ENCODE measurements at regions not wholly inside any gene's neighbourhood (a gene's known extent, or its start where the extent isn't known, plus 50 kb on each side); places are given as distances from the start of the nearest gene placed in this dataset.

DNA sequence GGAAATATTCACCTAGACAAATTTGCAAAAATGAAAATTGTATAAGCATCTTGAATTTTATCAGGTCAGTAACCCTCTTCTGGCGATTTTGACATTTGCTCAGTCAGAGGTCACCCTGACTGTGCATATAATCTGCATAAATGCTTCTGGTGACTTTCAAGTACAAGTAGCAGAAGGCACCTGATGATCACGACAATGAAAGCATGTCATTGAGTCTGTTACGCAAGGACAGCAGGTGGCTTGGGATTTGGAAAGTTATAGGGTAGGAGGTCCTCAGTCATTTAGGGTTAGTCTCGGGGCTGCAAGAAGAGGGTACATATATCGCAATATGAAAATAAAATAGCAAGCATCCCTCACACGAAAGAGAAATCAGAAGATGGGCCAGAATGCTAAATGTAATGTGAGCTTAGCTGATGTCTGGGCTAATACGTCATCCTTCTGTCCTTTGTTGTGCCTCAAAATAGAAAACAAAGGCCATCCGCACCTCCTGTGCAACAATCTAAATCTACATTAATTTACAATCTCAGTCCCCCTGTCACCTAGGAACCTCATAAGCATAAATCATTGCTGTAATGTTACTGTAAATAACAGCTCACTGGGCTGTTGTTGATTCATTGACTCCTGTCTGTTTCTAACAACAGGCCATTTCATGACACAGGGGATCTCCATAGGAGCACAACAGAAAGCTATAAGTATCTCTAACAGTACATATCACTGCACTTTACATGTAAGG is 155.2 kb upstream of the RSPO3 start:
- DNase-seq (ENCODE audit: low spot score) (peak; percentile 32), ATAC-seq (peak; percentile 46; the same call in 2 of the 3 replicates)
- Mint-ChIP-seq H3K27ac (peak overlapping the region; percentile 69; the same call in 1 of the 2 replicates), H3K27me3 (ENCODE audit: insufficient read depth, low read depth, poor library complexity) (no peaks in the 10 kb centered on the region), H3K4me3 (no peak overlapping the region), H3K4me1 (peaks cover 7% of the 10 kb centered on the region), H3K9me3 (no peaks in the 10 kb centered on the region), H3K36me3 (ENCODE audit: low read depth) (no peaks in the 10 kb centered on the region)
- Histone ChIP-seq H3F3A (replicated peaks; ENCODE audit: low read depth) (no peaks in the 10 kb centered on the region), H3K27me3 (ENCODE audit: insufficient read depth) (no peaks in the 10 kb centered on the region), H3K9me2 (ENCODE audit: insufficient read depth) (no peaks in the 10 kb centered on the region; the same call in 1 of the 2 replicates), H2AFZ (no peak overlapping the region), H3K36me3 (ENCODE audit: insufficient read depth) (no peaks in the 10 kb centered on the region), H3K4me2 (no peak overlapping the region), H3K4me1 (ENCODE audit: insufficient read depth) (peaks cover 8% of the 10 kb centered on the region), H3K27ac (ENCODE audit: low read depth) (no peak overlapping the region), H3K4me3 (no peak overlapping the region), H4K20me1 (replicated peaks; ENCODE audit: insufficient read depth) (no peaks in the 10 kb centered on the region), H3K79me2 (replicated peaks; ENCODE audit: insufficient read depth) (no peaks in the 10 kb centered on the region)
- TF ChIP-seq, protein P1, sequence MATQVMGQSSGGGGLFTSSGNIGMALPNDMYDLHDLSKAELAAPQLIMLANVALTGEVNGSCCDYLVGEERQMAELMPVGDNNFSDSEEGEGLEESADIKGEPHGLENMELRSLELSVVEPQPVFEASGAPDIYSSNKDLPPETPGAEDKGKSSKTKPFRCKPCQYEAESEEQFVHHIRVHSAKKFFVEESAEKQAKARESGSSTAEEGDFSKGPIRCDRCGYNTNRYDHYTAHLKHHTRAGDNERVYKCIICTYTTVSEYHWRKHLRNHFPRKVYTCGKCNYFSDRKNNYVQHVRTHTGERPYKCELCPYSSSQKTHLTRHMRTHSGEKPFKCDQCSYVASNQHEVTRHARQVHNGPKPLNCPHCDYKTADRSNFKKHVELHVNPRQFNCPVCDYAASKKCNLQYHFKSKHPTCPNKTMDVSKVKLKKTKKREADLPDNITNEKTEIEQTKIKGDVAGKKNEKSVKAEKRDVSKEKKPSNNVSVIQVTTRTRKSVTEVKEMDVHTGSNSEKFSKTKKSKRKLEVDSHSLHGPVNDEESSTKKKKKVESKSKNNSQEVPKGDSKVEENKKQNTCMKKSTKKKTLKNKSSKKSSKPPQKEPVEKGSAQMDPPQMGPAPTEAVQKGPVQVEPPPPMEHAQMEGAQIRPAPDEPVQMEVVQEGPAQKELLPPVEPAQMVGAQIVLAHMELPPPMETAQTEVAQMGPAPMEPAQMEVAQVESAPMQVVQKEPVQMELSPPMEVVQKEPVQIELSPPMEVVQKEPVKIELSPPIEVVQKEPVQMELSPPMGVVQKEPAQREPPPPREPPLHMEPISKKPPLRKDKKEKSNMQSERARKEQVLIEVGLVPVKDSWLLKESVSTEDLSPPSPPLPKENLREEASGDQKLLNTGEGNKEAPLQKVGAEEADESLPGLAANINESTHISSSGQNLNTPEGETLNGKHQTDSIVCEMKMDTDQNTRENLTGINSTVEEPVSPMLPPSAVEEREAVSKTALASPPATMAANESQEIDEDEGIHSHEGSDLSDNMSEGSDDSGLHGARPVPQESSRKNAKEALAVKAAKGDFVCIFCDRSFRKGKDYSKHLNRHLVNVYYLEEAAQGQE (IDR thresholded peaks at IDR 0.05; ENCODE audit: unreplicated experiment): no peak
- no peak for TF ChIP-seq CREB1 (CRISPR knock-in tag; IDR thresholded peaks at IDR 0.05; ENCODE audit: low read depth)
- no peak for TF ChIP-seq POLR2AphosphoS5 (IDR thresholded peaks at IDR 0.05; ENCODE audit: low read depth)
- TF ChIP-seq, protein P2, sequence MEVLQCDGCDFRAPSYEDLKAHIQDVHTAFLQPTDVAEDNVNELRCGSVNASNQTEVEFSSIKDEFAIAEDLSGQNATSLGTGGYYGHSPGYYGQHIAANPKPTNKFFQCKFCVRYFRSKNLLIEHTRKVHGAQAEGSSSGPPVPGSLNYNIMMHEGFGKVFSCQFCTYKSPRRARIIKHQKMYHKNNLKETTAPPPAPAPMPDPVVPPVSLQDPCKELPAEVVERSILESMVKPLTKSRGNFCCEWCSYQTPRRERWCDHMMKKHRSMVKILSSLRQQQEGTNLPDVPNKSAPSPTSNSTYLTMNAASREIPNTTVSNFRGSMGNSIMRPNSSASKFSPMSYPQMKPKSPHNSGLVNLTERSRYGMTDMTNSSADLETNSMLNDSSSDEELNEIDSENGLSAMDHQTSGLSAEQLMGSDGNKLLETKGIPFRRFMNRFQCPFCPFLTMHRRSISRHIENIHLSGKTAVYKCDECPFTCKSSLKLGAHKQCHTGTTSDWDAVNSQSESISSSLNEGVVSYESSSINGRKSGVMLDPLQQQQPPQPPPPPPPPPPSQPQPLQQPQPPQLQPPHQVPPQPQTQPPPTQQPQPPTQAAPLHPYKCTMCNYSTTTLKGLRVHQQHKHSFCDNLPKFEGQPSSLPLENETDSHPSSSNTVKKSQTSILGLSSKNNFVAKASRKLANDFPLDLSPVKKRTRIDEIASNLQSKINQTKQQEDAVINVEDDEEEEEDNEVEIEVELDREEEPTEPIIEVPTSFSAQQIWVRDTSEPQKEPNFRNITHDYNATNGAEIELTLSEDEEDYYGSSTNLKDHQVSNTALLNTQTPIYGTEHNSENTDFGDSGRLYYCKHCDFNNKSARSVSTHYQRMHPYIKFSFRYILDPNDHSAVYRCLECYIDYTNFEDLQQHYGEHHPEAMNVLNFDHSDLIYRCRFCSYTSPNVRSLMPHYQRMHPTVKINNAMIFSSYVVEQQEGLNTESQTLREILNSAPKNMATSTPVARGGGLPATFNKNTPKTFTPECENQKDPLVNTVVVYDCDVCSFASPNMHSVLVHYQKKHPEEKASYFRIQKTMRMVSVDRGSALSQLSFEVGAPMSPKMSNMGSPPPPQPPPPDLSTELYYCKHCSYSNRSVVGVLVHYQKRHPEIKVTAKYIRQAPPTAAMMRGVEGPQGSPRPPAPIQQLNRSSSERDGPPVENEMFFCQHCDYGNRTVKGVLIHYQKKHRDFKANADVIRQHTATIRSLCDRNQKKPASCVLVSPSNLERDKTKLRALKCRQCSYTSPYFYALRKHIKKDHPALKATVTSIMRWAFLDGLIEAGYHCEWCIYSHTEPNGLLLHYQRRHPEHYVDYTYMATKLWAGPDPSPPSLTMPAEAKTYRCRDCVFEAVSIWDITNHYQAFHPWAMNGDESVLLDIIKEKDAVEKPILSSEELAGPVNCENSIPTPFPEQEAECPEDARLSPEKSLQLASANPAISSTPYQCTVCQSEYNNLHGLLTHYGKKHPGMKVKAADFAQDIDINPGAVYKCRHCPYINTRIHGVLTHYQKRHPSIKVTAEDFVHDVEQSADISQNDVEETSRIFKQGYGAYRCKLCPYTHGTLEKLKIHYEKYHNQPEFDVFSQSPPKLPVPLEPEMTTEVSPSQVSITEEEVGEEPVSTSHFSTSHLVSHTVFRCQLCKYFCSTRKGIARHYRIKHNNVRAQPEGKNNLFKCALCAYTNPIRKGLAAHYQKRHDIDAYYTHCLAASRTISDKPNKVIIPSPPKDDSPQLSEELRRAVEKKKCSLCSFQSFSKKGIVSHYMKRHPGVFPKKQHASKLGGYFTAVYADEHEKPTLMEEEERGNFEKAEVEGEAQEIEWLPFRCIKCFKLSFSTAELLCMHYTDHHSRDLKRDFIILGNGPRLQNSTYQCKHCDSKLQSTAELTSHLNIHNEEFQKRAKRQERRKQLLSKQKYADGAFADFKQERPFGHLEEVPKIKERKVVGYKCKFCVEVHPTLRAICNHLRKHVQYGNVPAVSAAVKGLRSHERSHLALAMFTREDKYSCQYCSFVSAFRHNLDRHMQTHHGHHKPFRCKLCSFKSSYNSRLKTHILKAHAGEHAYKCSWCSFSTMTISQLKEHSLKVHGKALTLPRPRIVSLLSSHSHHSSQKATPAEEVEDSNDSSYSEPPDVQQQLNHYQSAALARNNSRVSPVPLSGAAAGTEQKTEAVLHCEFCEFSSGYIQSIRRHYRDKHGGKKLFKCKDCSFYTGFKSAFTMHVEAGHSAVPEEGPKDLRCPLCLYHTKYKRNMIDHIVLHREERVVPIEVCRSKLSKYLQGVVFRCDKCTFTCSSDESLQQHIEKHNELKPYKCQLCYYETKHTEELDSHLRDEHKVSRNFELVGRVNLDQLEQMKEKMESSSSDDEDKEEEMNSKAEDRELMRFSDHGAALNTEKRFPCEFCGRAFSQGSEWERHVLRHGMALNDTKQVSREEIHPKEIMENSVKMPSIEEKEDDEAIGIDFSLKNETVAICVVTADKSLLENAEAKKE (CRISPR knock-in tag; IDR thresholded peaks at IDR 0.05): no peak
